HEK293T (cell line): ENCODE measurements at regions not wholly inside any gene's neighbourhood (a gene's known extent, or its start where the extent isn't known, plus 50 kb on each side); places are given as distances from the start of the nearest gene placed in this dataset.

Experiments used
- CTCF ChIA-PET: fragments of 350-600 bp; formaldehyde crosslinking; extraction: SDS; loops from one replicate; lab custom pipeline; 2021; ENCODE audit warnings: antibody characterized with exemption, inconsistent platforms; lab: Yijun Ruan, JAX
- POLR2A ChIA-PET: fragments of 350-600 bp; formaldehyde crosslinking; extraction: SDS; loops from one replicate; lab custom pipeline; 2020; ENCODE audit warnings: antibody characterized with exemption, inconsistent platforms; lab: Yijun Ruan, JAX
- DNase-seq: peaks from one replicate; pipeline ENCODE4 v3.0.0; 2012; ENCODE audit warnings: mixed read lengths; ENCODE audit errors: extremely low spot score
- ARNT ChIP-seq: fragments of 450-650 bp; IDR thresholded peaks from 2 replicates; pipeline ENCODE4 v1.6.1; 2017; ENCODE audit warnings: mild to moderate bottlenecking
- BHLHE40 ChIP-seq: fragments of 450-650 bp; IDR thresholded peaks from 2 replicates; pipeline ENCODE4 v1.6.1; 2016; ENCODE audit warnings: mild to moderate bottlenecking, moderate library complexity, borderline replicate concordance
- CTBP1 ChIP-seq: fragments of 450-650 bp; IDR thresholded peaks from 2 replicates; pipeline ENCODE4 v1.6.1; 2016; ENCODE audit warnings: borderline replicate concordance
- ELF4 ChIP-seq: fragments of 450-650 bp; IDR thresholded peaks from 2 replicates; pipeline ENCODE4 v1.6.1; 2017; ENCODE audit warnings: antibody characterized with exemption
- FOXA1 ChIP-seq: fragments of 450-650 bp; IDR thresholded peaks from 2 replicates; pipeline ENCODE4 v1.6.1; 2016; ENCODE audit warnings: mild to moderate bottlenecking
- FOXK2 ChIP-seq: fragments of 450-650 bp; IDR thresholded peaks from 2 replicates; pipeline ENCODE4 v1.6.1; 2016; ENCODE audit warnings: mild to moderate bottlenecking
- FOXM1 ChIP-seq: fragments of 450-650 bp; IDR thresholded peaks from 2 replicates; pipeline ENCODE4 v1.6.1; 2017; ENCODE audit warnings: mild to moderate bottlenecking, borderline replicate concordance
- HDGF ChIP-seq: fragments of 450-650 bp; IDR thresholded peaks from 2 replicates; pipeline ENCODE4 v1.6.1; 2017; ENCODE audit warnings: antibody characterized with exemption, borderline replicate concordance
- L3MBTL2 ChIP-seq: fragments of 450-650 bp; conservative IDR thresholded peaks from 2 replicates; pipeline ENCODE4 v1.6.1; 2016; ENCODE audit warnings: mild to moderate bottlenecking
- LEF1 ChIP-seq: fragments of 450-650 bp; IDR thresholded peaks from 2 replicates; pipeline ENCODE4 v1.6.1; 2017; ENCODE audit warnings: mild to moderate bottlenecking, borderline replicate concordance
- NFRKB ChIP-seq: fragments of 450-650 bp; IDR thresholded peaks from 2 replicates; pipeline ENCODE4 v1.6.1; 2016; ENCODE audit warnings: mild to moderate bottlenecking, moderate library complexity
- PKNOX1 ChIP-seq: fragments of 450-650 bp; IDR thresholded peaks from 2 replicates; pipeline ENCODE4 v1.6.1; 2016
- SP1 ChIP-seq: fragments of 450-650 bp; IDR thresholded peaks from 2 replicates; pipeline ENCODE4 v1.6.1; 2017
- SUZ12 ChIP-seq: fragments of 450-650 bp; IDR thresholded peaks from 2 replicates; pipeline ENCODE4 v1.6.1; 2016; ENCODE audit warnings: mild to moderate bottlenecking
- TARDBP ChIP-seq: fragments of 450-650 bp; IDR thresholded peaks from 2 replicates; pipeline ENCODE4 v1.6.1; 2016
- ZNF384 ChIP-seq: fragments of 450-650 bp; IDR thresholded peaks from 2 replicates; pipeline ENCODE4 v1.6.1; 2016

GRCh38 chr3:34001990-34002389 is 203.6 kb downstream of the PDCD6IP start:
- ChIA-PET POLR2A (no interaction called here), CTCF (no interaction called here)
- DNase-seq: no peak
- TF ChIP-seq CTBP1: no peak

- ChIA-PET CTCF (no interaction called here), POLR2A (no interaction called here)
- TF ChIP-seq SUZ12 (no peak), TARDBP (no peak), FOXM1 (no peak), BHLHE40 (no peak), FOXA1 (no peak), LEF1 (no peak), HDGF (no peak), L3MBTL2 (no peak)
- DNase-seq: no peak
These were observed 204.2 kb downstream of the PDCD6IP start for GRCh38 chr3:34002569-34003100.

GRCh38 chr3:34005886-34006285 is 207.5 kb downstream of the PDCD6IP start:
- POLR2A ChIA-PET: no interaction called here
- no peak for DNase-seq
- no peak for TF ChIP-seq CTBP1
- no peak for TF ChIP-seq HDGF
- TF ChIP-seq NFRKB: no peak
- no peak for TF ChIP-seq L3MBTL2
- TF ChIP-seq SP1: no peak
- no peak for TF ChIP-seq BHLHE40
- no peak for TF ChIP-seq FOXA1
- no peak for TF ChIP-seq FOXK2
- TF ChIP-seq PKNOX1: no peak
- TF ChIP-seq TARDBP: no peak
- no peak for TF ChIP-seq ZNF384
- CTCF ChIA-PET: interaction anchor here (1.4 kb wide), 1 partner anchor 10 kb away, joined by 5 read pairs; no protein-coding TSS in a partner anchor

- no peak for TF ChIP-seq TARDBP
- TF ChIP-seq ZNF384: no peak
- TF ChIP-seq FOXM1: no peak
- no peak for TF ChIP-seq FOXK2
- TF ChIP-seq PKNOX1: no peak
- POLR2A ChIA-PET: no interaction called here
These were observed 209.8 kb downstream of the PDCD6IP start for GRCh38 chr3:34008191-34008590.

GRCh38 chr3:34008836-34009809 is 210.7 kb downstream of the PDCD6IP start:
- ChIA-PET POLR2A (no interaction called here), CTCF (interaction anchor here (2.3 kb wide), 1 partner anchor 125 kb away, joined by 7 read pairs; no protein-coding TSS in a partner anchor)
- peak; percentile 33 for DNase-seq
- no peak for TF ChIP-seq LEF1
- no peak for TF ChIP-seq PKNOX1
- TF ChIP-seq BHLHE40: no peak
- no peak for TF ChIP-seq L3MBTL2
- no peak for TF ChIP-seq ARNT
- TF ChIP-seq SUZ12: no peak
- no peak for TF ChIP-seq SP1
- TF ChIP-seq HDGF: no peak
- no peak for TF ChIP-seq CTBP1
- TF ChIP-seq FOXK2: no peak
- no peak for TF ChIP-seq ZNF384
- TF ChIP-seq TARDBP: no peak
- TF ChIP-seq ELF4: no peak
- TF ChIP-seq FOXM1: no peak

More at GRCh38 chr3:34008191-34008590, 209.8 kb downstream of the PDCD6IP start:
- no peak for DNase-seq
- CTCF ChIA-PET: interaction anchor here (2.3 kb wide), 1 partner anchor 124 kb away, joined by 7 read pairs; no protein-coding TSS in a partner anchor
